IPS DF 4.7 (cell line): ENCODE measurements at regions not wholly inside any gene's neighbourhood (a gene's known extent, or its start where the extent isn't known, plus 50 kb on each side); places are given as distances from the start of the nearest gene placed in this dataset.
"Not testable (repeated sequence)": the region's sequence is repeated elsewhere in the genome, so short reads cannot be mapped to it uniquely, and the experiment has no call there.

Experiments
- DNase-seq: peaks from one replicate; pipeline ENCODE4 v3.0.0-alpha.2; 2013; ENCODE audit warnings: low spot score; ENCODE audit errors: extremely low read depth

DNA sequence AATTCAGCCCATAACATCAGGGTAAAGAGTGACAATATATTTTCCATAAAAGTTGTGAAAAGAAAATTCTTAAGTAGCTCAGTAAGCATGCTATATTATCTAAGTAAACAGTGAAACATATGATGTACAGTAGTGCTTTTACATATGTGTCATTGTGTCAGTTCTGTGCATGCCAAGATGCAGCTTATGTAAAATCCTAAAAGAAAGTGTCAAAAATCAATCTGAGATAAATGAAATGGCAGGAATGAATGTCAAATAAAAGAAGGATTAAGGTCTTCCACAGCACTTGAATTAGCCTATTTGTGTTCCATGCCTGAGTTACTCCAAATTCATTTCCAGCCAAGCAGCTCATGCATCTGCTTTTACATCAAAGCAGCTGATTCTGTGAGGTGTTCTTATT, 452.7 kb upstream of the HS3ST1 start:
- DNase-seq, result no peak

DNA sequence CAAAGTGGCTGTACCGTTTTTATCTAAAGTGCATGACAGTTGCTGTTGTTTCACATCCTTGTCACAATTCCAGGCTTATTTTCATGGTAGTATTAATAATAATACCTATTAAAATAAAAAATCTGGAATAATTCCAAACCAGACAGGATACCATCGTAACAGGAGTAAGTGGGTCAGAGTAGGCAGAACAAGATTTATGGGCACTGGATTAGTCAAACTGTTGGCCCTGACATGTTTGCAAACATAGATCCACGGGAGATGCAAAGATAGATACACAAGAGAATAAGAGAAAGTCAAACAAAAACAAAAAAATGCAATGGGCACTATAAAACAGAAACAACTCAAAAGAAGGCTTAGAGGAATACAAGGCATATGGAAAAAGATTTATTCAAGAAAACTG, 449.5 kb upstream of the HS3ST1 start:
- no peak for DNase-seq

DNA sequence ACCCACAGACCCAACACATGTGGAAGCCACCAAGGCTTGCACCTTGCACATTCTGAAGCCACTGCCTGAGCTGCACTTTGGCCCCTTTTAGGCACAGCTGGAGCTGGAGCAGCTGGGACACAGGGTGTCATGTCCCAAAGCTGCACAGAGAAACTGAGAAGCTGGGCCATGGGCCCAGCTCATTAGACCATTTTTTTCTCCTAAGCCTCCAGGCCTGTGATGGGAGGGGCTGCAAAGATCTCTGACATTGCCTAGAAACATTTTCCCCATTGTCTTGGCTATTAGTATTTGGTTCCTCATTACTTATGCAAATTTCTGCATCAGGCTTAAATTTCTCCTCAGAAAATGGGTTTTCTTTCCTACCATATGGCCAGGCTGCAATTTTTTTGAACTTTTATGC, 447.4 kb upstream of the HS3ST1 start:
- DNase-seq, result no peak

DNA sequence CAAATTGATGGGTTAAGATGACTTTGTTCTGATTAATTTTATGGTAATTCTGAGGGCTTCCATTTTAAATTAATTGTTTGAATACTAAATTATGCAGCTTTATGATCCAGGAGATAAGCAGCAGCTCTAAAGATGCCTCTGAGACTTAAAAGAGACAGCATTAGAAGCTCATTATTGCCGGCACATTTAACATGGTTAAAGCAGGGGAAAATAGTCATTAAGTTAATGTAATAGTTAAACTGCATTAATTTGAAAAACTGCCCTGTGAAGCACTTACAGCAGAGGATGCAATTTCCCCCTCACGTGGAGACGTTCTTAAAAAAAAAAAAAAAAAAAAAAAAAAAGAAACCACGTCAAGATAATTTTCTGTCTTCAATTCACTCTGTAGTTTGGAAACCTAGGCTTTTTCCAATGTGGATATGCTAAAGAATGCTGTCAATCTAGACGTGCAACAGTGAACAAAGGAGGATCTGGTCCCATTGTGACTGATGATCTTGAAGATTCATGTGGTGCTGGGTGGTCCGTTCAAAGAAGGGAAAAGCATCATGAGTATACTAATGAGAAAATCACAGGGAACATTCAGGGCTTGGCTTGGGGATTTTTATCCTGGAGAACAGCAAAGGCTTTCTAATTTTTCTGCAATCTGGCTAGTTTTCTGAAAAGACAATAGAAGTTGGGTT, 440.6 kb upstream of the HS3ST1 start:
- no peak for DNase-seq

DNA sequence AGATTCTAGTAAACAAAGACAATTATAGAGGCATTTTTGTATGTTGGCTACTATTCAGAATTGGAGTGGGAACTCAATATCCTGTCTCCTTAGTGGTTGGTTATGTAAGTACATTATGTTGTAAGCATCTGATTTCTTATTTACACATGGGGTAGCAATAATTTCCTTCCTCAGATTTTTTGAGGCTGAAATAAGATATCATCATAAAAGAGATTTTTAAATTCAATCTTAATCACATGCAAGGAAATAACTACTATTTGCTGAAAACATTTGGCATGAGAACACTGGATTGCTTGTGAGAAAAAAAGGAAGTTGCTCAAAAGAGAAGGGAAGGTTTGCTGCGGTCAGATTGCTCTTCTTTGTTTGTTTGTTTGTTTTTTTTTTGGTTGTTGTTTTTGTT, 437.7 kb upstream of the HS3ST1 start:
- no peak for DNase-seq

DNA sequence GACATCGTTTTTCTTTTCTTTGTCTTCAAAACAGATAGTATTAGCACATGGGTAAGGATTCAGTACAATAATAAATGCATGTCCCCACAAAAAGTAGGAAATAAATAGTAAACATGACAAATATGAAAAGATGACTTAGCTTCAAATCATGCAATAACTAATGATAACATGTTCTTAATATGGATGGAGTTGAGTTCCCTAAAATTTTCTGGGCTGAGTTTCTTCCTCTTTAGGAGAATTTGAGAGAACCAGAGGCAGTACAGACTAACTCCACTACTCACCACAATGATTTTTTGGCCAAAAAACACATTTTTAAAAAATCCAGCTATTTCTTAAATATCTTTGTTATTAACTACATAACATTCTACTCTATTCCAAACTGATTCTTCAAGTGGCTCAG, 432.3 kb upstream of the HS3ST1 start:
- no peak for DNase-seq

DNA sequence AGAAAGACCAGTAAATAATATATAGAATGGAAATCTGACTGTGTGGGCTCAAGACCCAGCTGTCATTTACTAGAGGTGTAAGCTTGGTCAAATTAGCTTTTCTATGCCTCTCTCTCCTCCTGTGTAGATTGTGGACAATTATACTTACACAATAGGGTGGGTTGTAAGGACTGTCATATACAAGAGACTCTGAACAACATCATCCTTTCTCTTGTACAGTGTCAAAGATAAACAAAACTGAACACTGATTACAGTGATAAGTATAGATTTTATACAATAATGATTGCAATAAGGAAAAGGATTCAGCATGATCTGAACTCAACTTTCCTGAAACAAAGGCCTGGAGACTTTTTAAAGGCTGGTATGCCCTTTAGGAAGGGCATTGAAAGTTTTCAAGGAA, 429.2 kb upstream of the HS3ST1 start:
- no peak for DNase-seq

- DNase-seq, result no peak
Observed at GRCh38 chr4:11847167-11847566, 418.5 kb upstream of the HS3ST1 start.

GRCh38 chr4:11843927-11844326, 415.2 kb upstream of the HS3ST1 start:
- no peak for DNase-seq

DNA sequence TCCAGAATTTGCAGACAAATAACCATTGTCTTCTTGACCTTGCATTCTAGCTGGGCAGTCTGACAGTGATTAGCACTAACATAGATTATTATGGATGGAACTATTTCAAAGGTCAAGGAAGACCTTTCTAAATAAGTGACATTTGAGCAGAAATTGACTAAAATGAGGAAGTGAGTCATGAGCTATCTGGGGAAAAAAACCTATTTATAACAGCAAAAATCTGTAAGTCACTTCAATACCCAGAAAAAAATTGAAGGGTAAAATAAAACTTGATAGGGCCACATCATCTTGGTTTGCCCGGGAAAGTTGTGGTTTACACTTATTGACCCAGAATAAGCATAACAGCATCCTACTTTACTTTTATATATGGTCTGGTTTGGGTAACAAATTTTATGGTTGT, 414.6 kb upstream of the HS3ST1 start:
- DNase-seq, result no peak

DNA sequence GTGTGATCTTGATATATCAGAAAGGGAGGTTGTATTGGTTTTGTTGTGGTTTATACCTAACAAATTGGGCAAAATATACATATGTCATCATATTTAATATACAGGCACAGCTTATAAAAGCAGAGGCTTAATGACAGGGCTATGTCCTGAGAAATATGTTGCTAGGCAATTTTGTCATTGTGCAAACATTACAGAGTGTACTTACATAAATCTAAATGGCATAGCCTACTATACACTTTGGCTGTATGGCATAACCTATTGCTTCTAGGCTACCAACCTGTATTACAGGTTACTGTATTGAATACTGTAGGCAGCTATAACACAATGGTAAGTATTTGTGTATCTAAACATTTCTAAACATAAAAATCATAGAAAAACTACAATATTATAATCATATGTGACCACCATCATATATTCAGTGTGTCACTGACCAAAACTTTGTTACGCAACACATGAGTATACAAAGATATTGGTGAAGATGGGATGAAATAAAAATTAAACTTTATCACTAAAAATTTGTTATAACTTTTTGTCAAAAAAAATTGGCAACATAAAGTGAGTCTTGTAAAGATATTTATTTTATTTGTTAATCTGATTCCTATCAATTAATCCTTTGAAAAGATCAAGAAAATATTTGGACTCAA, 414.0 kb upstream of the HS3ST1 start:
- no peak for DNase-seq

DNA sequence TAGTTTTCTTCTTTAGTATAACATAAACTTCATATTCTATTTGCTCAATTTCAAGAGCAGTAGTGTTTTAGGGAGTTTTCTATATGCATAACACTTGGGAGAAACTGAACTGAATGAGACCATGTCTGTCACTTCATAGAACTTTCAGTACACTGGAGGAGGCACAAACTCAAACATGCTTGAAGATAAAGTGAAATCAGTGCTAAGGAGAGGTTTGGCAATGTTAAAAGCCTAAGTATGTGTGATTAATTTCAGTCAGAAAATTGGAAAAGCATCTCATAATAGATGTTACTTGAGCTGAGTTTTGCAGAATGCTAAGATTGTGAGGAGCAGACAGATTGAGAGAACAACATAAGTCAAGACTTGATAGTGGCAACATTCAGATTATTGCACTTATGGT, 411.2 kb upstream of the HS3ST1 start:
- no peak for DNase-seq

- DNase-seq, result no peak
Observed at GRCh38 chr4:11831739-11832138, 403.0 kb upstream of the HS3ST1 start.

DNA sequence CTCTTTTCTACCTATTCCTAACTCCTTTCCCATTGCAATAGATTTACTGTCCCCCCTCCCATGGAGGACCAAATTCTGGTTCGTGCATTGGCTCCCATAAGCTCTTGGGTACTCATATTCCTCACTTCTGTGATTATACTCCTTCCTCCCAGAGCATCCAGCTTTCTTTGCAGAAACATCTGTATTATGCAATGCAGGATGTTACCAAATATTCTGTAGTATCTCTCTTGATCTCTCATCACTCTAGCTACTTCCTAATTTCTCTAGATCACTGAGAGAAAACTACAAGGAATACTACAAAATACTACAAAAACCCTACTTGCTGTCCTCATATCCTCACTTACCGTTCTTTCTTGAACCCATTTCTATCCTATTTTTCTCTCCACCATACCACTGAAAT, 395.9 kb upstream of the HS3ST1 start:
- DNase-seq, result no peak

DNA sequence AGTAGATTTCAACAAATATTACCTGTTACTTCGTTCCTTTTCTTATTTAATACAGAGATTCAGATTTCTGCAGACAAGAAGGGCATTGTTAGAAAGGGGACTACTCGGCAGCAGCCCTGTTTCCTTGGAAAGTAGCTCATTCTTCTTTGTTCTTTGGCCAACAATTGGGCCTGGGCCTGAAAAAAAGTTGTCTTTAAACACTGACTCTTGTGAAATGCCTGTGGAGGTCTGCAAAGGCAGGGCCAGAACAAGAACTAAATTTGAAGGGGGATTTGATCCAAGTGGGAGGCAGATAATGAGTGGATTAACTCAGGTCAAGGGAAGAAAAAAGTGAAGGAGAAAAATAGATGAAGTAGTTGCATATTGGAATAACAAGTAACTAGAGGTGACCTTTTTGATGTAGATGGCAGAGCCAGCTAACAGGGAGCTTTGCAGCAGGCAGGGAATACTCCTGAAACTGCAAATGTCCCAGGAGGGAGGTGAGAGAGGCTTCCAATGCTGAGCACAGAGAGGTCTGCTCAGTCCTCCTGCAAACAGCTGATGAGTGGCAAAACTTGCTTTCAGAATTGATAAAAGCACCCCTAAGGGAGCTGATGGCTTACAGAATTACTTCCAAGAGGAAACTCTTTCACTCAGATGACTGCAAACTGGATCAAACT, 393.2 kb upstream of the HS3ST1 start:
- DNase-seq, result peak; percentile 41

GRCh38 chr4:11817088-11817487, 388.4 kb upstream of the HS3ST1 start:
- no peak for DNase-seq

DNA sequence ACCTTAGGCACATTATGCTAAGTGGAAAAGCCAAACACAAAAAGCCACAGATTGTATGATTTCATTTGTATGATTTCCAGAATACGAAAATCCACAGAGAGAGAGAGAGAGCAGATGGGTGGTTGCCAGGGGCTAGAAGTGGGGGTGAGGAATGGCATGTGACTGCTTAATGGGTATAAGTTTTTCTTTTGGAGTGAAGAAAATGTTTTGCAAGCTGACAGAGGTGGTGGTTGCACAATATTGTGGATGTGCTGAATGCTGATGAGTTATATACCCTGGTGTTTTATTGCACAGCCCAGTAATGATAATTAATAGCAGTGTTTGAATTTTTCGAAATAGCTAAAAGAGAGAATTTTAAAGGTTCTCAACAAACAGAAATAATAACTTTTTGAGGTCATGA, 386.1 kb upstream of the HS3ST1 start:
- no peak for DNase-seq

DNA sequence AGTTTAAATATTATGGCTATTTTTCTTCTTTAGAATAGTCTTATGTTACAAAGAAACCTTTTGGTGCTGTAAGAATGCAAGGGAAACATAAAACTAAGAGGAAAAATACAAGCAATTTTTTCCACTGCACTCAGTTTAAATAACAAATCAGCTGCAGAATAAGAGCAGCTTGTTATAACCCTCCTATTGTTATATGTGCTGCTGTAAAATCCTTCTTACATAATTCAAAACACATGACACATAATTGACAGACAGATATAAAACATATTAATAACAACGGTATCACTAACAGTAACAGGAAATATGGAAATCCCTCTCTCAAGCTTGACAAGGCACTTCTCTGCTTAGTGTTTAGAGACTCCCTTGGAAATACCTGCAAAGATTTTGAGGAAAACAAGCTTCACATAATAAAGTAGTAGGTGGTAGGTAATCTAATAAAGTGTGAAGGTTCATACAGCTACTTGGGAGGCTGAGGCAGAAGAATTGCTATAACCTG, 385.3 kb upstream of the HS3ST1 start:
- no peak for DNase-seq

DNA sequence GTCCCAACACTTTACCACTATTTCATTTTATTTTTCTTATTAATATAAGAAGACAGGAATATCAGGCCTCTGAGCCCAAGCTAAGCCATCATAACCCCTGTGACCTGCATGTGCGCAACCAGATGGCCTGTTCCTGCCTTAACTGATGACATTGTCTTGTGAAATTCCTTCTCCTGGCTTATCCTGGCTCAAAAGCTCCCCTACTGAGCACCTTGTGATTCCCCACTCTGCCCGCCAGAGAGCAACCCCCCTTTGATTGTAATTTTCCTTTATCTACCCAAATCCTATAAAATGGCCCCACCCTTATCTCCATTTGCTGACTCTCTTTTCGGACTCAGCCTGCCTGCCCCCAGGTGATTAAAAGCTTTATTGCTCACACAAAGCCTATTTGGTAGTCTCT, 382.8 kb upstream of the HS3ST1 start:
- DNase-seq, result not testable (repeated sequence)

DNA sequence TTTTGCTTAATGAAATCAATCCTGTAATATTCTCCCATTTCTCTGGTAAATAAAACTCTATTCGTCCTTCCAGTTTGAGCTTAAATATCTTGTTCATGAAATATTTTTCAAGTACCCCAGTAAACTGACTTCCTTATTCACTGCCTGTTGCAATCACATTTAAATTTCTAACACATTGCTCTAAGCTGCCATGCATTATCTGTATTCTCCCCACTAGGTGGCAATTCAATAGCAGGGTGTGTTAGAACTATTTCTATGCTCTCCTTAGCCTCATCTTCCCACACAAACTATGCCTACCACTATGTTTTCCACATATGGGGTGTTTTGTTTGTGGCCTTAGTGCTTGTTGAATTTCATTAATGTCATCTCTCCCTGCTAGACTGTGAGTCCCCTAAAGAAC, 377.1 kb upstream of the HS3ST1 start:
- DNase-seq, result peak; percentile 14

GRCh38 chr4:11801466-11802446, 373.1 kb upstream of the HS3ST1 start:
- no peak for DNase-seq

DNA sequence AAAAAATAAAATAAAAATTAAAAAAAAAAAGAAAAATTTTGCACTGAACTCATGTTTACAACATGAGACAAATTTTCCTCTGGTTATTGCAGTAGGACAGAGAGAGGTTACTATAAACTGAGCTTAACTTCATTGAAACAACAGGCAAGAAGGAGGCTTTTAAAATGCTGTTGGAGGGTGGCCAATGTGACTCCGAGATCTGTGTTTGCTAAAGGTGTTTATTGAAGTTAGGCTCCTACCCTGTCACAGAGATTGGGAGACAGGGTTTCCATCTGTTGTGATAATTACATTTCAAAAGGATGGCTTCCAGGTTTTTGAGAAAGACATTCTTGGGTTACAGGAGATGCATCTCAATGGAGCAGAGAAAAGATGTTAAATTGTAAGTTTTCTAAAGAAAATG, 370.5 kb upstream of the HS3ST1 start:
- no peak for DNase-seq
